Muscle of back (tissue), 3 donors: ENCODE measurements at regions not wholly inside any gene's neighbourhood (a gene's known extent, or its start where the extent isn't known, plus 50 kb on each side); places are given as distances from the start of the nearest gene placed in this dataset.

ENCODE experiments used
- DNase-seq, 3 donors: peaks; one replicate each; pipeline versions ENCODE4 v3.0.0 to v3.0.0-alpha.2; 2013

DNA sequence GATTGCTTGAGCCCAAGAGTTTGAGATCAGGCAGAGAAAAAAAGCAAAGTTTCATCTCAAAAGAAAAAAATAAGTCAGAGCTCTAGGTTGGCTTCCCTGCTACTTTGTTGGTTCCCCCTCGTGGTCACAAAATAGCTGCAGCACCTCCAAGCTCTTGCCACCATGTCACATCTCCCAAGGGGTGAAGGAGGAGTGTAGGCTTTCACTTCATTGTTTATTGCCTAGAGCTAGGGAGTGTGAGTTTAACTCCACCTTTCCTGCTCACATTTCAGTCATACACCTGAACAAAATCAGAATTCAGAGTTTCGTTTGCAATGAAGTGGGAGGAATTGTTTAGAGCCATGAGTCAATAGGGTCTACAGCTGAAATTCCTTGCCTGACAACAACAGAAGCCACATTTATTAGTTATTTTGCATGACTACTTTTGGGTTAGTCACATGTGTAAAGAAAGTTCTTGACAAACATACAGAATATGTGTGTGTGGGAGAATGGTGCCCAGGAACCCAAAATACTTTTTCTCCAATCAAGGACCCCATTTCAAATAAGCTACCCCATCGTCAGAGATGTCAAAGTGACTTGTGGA lies 56.2 kb upstream of the UFL1 start:
- no peak for DNase-seq

DNA sequence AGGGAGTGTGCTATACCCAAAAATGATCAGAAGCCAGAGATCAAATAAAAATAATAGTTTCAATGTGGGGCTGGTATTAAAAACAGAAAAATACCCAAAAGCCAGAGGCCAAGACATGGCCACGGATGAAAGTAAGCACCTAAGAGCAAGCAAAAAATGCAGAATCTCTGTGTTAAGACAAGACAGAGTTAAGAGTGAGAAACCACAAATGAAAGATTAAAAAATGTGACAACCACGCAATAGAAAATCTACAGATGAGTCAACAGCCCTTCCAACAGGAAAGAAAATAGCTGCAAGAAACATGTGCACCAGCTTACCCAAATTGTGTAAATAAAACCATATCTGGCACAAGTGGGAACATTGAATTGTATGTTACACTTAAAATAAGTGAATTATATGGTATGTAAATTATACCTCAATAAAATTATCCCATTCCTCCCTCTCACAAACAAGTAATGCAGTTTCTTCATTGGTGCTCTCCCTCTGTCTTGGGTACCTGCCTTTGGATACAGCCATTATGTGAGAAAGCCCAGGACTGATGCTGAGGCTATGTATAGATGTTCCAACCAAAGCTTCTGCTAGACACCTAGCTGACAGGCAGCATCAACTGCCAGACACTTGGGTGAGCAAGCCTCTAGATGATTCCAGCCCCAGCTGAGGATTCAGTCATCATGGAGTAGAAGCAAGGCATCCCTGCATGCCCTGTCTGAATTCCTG lies 55.3 kb upstream of the UFL1 start:
- DNase-seq, result no peak

DNA sequence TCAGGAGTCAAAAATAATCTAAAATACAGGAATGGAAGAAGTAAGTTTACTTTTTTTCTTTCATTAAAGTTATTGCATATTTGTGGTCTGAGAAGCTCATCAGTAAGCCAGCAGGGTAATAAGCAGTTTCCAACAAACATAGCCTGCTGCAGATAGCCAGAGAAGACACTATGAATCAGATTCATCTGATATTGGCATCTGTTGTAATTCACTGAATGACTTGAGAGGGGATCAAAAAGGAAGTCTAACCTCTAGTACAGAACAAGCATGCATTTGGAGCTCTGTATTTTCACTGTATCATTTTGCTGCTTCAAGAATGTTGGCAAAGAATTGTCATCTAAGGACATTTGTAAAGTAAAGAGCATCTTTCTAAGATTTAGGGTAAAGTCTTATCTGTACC lies 53.8 kb upstream of the UFL1 start:
- no peak for DNase-seq

DNA sequence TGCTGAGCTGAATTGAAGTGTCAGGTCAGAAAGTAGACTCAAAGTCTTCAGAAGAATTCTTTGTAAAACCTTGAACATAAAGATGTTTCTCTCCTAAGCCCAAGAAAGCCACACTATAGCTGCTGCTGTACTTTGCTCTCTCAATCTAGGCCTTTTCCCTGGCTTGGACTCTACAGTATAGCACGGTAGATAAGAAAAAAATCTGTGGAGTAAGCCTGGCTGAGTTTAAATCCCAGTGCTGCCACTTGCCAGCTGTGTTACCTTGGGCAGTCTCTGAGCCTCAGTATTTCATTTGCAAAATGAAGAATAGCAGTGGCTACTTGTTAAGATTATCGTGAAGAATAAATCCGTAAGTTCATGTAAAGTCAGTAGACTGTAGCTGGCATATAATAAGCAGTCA lies 53.3 kb upstream of the UFL1 start:
- no peak for DNase-seq

DNA sequence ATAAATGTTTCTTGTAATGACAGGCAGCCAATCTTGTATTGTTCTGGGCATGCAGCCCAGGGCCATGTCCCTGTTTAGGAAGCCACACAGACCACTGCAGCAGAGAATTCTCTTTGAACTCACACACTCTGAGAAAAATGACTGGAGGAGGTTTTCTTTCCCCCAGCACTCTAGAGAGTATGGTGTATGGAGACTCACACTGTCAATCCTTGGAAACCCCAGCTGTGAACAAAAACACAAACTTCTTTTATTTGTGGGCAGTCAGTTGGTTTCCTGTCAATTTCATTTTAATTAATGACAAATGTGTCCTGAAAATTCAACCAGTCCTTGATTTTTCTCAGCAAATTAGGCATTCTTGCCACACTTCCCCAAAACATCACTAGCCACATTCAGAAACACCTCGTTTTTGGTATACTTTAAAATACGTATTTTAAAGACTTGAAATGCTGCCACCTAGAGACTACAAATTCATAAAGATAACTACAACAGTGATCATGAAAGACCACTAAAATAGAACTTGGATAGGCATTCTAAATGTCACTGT lies 52.9 kb upstream of the UFL1 start:
- DNase-seq, result peak in 1 of 3 donors; percentile 26

DNA sequence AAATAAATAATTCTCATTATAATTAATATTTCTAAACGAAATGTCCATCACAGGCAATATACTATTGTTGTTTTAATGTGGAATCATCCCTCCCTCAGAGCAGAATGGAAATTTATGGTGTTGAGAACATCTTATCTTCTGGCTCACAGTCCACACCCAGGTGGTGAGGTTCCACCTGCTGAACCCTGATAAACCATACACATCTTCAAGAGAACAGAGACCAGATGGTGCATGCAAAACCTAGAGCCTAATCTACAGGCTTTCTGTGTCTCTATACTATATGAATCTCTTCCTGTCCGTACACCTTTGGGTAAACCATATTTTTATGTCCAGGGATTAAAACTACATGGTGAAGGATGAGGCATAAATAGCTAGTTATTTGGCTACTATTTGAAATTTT lies 52.3 kb upstream of the UFL1 start:
- no peak for DNase-seq

DNA sequence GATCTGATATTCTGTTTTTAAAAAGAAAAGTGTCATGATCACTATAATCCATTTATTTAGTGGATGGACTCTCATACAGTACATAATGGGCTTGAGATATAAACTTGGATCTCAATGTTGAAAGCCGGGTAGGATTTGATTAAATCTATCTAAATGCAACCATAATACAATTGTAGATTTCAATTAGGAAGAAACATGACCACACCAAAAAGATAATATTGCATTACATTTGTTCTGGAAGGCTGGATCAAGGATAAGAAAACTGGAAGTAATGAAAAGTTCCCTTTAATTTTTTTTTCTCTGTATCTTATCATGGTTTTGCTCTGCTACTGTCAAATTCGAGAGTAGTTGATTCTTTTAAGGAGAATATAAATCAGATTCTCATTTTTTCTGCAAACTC lies 51.3 kb upstream of the UFL1 start:
- no peak for DNase-seq
